Hypothalamus (tissue), 51 donors: ENCODE measurements at regions not wholly inside any gene's neighbourhood (a gene's known extent, or its start where the extent isn't known, plus 50 kb on each side); places are given as distances from the start of the nearest gene placed in this dataset.
A peak's percentile ranks its signal among the peaks of the same experiment; 100 is the strongest.
"Not testable (repeated sequence)": the region's sequence is repeated elsewhere in the genome, so short reads cannot be mapped to it uniquely, and the experiment has no call there.

ENCODE experiments used
- DNase-seq, 51 donors: peaks; one replicate each; lab custom pipeline; 2025; lab: John Stamatoyannopoulos, UW

DNA sequence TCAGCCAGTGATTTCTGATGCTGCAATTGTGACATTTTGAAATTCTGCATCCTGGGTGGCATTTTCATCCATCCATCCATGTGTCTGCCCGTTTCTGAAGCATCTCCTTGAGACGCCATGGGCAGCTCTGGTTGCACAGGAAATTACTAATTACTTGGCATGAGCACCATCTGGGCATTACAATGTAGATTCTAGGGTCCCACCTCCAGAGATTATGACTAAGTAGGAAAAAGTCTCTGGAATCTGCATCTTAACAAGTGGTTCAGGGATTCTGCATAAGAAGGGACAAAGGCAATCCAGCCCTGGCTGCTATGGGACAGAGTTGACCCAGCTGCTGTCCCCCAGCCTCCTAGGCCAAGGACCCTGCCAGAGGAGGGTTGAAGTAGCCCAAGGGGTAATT lies 65.3 kb downstream of the CUZD1 start:
- no peak for DNase-seq

DNA sequence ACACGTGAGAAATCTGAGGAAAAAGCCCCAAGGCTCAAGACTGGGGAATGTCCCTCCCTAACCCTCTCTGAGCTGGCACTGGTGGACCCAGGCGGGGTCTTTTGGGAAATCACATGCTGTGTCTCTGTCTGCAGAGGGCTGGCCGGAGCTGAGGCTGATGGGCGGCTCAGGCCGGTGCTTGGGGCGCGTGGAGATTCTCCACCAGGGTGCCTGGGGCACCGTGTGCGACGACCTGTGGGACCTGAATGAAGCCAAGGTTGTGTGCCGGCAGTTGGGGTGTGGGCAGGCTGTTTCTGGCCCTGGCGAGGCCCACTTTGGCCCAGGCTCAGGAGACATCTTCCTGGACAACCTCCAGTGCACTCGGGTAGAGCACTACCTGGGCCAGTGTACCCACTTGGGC lies 65.7 kb downstream of the CUZD1 start:
- no peak for DNase-seq

DNA sequence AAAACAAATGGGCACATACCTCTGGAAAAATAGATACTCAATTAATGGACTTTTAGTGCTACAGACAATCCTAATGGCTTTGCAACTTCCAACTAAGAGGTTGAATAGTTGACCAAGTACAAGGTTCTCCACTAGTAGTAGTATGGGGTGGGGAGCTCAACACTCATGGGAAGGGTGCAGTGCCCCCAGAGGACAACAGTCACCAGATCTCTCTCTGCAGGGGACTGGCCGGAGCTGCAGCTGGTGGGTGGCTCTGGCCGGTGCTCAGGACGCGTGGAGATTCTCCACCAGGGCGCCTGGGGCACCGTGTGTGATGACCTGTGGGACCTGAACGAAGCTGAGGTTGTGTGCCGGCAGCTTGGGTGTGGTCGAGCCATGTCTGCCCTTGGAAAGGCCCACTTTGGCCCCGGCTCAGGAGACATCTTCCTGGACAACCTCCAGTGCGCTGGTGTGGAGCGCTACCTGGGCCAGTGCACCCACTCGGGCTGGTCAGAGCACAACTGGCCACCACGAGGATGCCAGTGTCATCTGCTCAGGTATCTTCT lies 68.1 kb downstream of the CUZD1 start:
- no peak for DNase-seq

DNA sequence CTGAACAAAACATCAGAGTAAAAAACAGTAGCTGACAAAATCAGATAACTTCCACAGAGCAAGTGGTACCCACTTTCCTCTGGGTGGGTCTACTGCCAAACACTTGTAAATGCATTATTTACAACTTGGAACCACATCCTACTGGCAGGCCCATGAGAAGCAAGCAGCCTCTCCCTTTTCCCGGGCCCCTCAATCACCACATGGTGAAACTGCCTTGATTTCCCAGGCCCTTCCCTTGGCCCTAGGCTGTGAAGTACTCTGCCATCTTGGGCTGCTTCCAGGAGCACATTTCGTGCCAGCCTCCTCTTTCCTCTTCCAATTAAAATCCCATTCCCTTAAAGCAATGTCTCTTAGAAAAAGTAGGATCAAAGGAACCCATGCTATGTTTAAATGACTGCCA lies 71.4 kb downstream of the CUZD1 start:
- peak in 3 of 51 donors; percentile 3 to 21 (median 8) for DNase-seq

DNA sequence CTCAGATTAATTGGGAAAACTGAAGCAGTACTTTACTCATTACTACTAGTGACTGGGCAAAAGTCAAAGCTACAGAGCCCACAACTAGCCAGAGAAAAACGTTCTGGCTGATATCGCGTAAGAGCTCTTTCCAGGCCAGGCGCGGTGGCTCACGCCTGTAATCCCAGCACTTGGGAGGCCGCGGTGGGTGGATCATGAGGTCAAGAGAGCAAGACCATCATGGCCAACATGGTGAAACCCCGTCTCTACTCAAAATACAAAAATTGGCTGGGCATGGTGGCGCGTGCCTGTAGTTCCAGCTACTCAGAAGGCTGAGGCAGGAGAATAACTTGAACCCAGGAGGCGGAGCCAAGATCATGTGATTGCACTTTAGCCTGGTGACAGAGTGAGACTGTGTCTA lies 71.8 kb upstream of the C10orf120 start:
- DNase-seq, result not testable (repeated sequence)

DNA sequence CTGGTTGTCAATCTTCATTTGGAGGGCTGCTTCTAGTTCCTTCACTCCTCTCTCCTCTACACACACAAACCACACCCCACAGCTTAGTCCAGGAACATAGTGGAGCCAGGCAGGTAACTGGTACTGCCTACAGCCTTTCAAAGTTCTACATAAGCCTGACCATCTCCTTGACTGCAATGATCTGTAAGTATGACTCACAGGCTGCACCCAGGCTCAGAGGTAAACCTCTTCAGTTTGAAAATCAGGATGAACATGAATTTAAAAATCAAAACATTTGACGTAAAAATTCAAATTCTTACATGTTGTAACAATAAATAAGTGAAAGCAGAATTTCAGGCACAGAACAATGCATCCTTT lies 68.7 kb upstream of the C10orf120 start:
- no peak for DNase-seq

DNA sequence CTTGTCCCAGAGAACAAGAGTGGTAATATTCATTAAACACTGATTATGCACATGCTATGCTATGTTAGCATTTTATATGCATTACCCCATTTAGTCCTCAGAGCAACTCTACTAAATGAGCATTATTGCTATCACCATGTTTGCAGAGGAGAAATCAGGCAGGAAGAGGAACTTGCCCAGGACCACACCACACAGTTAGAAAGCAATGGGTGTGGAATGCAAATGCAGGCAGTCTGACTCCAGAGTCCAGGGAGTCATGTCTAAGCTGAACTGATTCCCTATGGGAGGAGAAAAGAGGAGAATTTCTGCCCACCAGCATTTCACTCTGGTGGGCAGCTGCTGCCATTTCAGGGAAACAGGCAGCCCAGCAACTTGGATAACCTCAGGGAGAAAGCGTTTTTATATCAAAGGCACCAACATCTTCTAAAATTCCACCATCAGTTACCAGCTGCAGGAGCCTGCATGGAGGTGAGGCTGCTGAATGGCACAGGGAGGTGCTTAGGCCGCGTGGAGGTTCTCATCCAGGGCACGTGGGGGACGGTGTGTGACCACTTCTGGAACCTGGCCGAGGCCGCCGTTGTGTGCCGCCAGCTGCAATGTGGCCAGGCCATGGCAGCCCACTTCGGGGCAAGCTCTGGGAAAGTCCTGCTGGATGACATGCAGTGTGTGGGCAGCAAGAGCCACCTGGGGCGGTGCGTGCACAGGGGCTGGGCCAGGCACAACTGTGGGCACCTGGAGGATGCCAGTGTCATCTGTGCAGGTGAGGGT lies 68.2 kb upstream of the C10orf120 start:
- DNase-seq, result no peak

DNA sequence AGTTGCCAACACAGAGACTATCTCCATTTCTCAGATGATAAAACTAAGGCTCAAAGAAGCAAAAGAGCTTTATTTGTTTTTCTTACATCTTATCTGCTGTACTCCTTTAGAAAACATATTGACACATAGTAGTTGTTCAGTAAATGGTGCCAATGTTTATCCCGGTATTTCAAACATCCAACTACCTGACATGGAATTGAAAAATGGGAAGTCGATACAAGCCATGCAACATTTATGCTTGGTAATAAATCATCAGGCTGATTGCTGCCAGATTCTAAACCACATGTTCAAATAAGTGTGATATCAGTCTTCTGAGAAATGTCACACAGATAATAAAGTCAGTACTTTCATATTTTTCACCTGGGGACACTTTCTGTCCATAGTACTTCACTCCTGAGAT lies 65.8 kb upstream of the C10orf120 start:
- no peak for DNase-seq

DNA sequence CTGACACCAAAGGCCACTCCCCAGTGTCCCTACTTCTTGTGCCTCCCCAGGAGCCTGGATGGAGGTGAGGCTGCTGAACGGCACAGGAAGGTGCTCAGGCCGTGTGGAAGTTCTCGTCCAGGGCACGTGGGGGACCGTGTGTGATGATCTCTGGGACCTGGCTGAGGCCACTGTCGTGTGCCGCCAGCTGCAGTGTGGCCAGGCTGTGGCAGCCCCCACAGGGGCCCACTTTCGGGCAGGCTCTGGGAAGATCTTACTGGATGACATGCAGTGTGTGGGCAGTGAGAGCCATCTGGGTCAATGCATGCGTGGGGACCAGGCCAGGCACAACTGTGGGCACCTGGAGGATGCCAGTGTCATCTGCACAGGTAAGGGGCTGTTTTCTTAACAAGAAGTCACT lies 57.0 kb upstream of the C10orf120 start:
- no peak for DNase-seq

DNA sequence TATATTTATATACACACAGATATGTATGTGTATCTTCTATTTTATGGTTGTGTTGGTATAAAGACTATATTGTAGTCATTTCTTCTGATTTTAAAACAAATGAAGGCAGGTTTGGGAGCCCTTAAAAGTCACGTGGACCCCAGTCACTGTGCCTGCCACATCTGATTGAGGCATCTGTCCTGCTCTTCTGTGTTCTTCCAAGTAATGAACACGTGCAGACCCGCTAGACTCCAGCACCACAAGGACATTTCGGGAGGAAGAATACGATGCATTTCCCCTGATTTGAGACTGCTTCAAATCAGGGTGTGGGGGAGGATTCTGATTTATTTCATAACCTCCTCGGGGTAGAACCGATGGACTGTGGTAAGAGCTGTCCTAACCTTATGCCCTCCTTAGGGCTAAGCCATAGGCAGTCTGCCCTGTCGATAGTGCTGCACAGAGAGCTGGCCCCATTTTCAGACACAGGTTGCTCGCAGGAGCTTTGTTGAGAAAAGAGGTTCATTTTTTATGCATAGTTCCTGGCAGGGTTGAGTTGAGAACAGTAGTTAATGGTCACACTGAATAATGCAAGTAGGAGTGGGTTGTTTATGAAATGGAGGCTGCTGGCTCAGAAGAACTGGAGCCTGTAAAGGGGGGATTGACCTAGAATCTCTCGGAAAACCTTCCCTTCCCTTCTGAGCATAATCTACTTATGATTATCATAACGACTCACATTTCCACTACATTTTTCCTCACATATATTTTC lies 55.0 kb upstream of the C10orf120 start:
- DNase-seq, result no peak

DNA sequence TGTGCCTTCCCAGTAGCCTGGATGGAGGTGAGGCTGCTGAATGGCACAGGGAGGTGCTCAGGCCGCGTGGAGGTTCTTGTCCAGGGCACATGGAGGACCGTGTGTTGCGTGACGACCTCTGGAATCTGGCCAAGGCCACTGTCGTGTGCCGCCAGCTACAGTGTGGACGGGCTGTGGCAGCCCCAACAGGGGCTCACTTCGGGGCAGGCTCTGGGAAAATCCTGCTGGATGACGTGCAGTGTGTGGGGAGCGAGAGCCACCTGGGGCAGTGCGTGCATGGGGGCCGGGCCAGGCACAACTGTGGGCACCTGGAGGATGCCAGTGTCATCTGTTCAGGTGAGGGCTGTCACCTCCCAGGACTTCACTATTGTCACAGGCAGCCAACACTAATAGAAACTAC lies 50.2 kb upstream of the C10orf120 start:
- DNase-seq, result no peak
